ENCODE measurements at regions not wholly inside any gene's neighbourhood (a gene's known extent, or its start where the extent isn't known, plus 50 kb on each side); places are given as distances from the start of the nearest gene placed in this dataset.

DNA sequence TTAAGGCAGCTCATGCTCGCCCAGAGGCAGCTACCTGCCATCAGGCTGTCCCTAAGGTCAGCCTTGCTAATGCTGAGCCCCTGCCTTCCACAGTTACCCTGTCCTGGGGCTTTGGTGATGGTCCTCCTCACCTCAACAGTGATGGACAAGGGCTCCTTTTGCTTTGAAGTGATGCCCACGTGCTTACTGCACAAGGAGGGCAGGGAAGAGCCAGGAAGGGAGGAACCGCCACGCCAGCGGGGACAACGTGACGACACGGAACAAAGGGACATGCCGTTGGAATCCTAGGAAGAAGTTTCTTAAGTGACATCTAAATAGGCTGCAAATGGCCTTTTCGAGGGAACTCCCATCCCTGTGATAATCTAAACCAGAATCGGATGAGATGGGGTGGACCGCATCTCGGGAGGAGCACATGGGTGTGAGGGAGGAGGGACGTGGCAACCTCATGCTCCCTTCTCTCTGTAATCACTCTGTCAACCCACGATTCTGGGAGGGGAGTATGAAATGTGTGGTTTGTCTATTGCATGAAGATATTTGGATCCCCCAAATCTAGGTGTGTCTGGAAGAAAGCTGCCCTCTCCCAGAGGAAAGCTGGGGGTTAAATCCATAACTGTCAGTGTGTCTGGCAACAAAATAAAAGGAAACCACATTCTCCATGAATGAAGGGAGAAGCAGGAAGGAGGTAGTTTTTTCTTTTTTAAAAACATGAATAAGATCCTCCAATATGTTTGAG is 110.9 kb upstream of the IRF2BP2 start:
- Histone ChIP-seq H3K9ac (ENCODE audit: insufficient read depth, low read length, poor library complexity, severe bottlenecking) (no peak overlapping the region), H3K4me2 (replicated peaks; ENCODE audit: extremely low read depth, low read length, poor library complexity, severe bottlenecking) (no peak overlapping the region), H4K20me1 (ENCODE audit: insufficient read depth, low read length) (no peaks in the 10 kb centered on the region), H3K79me2 (ENCODE audit: insufficient read depth, low read length) (peaks cover 3% of the 10 kb centered on the region), H3K4me1 (ENCODE audit: control insufficient read depth in 1 of 2, insufficient read depth in 2 of 2, low read length in 2 of 2) (peaks cover 69 to 71% of the 10 kb centered on the region in 2 donors), H3K9me3 (replicated peaks in 1 of 2; ENCODE audit: control insufficient read depth in 1 of 2, insufficient read depth in 1 of 2, low read length in 2 of 2) (no peaks in the 10 kb centered on the region), H3K4me3 (replicated peaks in 1 of 3; ENCODE audit: low read depth in 2 of 3, low read length in 3 of 3) (no peak overlapping the region), H3K27ac (ENCODE audit: low read depth in 1 of 2, low read length in 2 of 2) (no peak overlapping the region), H2AFZ (ENCODE audit: insufficient read depth, low read depth, low read length, poor library complexity, severe bottlenecking) (no peak overlapping the region), H3K27me3 (ENCODE audit: control insufficient read depth in 2 of 2, insufficient read depth in 2 of 2, low read length in 2 of 2) (no peaks in the 10 kb centered on the region), H3K36me3 (replicated peaks in 1 of 2; ENCODE audit: control insufficient read depth in 1 of 2, insufficient read depth in 2 of 2, low read length in 2 of 2) (no peaks in the 10 kb centered on the region)
- peaks cover 77% of the 10 kb centered on the region for H3K4me1 Mint-ChIP-seq
- WGBS (ENCODE audit: insufficient coverage): 87% methylated on average over 8 of the region's 15 CpGs
- TF ChIP-seq, protein P1, sequence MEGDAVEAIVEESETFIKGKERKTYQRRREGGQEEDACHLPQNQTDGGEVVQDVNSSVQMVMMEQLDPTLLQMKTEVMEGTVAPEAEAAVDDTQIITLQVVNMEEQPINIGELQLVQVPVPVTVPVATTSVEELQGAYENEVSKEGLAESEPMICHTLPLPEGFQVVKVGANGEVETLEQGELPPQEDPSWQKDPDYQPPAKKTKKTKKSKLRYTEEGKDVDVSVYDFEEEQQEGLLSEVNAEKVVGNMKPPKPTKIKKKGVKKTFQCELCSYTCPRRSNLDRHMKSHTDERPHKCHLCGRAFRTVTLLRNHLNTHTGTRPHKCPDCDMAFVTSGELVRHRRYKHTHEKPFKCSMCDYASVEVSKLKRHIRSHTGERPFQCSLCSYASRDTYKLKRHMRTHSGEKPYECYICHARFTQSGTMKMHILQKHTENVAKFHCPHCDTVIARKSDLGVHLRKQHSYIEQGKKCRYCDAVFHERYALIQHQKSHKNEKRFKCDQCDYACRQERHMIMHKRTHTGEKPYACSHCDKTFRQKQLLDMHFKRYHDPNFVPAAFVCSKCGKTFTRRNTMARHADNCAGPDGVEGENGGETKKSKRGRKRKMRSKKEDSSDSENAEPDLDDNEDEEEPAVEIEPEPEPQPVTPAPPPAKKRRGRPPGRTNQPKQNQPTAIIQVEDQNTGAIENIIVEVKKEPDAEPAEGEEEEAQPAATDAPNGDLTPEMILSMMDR (IDR thresholded peaks at IDR 0.05): no peak
- H3K27me3 Mint-ChIP-seq (ENCODE audit: low read depth in 3 of 3): peaks cover 0 to 6% (median 2%) of the 10 kb centered on the region in 3 donors
- intact Hi-C loops (cut with micrococcal nuclease): loop anchor here (5.0 to 10.0 kb wide), 6 partner anchors 39 to 354 kb away; partner anchors contain the start of gene IRF2BP2 (in 1 of the 2)
- peaks cover 1 to 3% of the 10 kb centered on the region in 2 donors for H3K36me3 Mint-ChIP-seq
- no peaks in the 10 kb centered on the region for H3K9me3 Mint-ChIP-seq
- peak overlapping the region in 5 of 7 donors; percentile 54 to 71 (median 63) for H3K27ac Mint-ChIP-seq
- no peak overlapping the region for H3K4me3 Mint-ChIP-seq
- DNase-seq: no peak

DNA sequence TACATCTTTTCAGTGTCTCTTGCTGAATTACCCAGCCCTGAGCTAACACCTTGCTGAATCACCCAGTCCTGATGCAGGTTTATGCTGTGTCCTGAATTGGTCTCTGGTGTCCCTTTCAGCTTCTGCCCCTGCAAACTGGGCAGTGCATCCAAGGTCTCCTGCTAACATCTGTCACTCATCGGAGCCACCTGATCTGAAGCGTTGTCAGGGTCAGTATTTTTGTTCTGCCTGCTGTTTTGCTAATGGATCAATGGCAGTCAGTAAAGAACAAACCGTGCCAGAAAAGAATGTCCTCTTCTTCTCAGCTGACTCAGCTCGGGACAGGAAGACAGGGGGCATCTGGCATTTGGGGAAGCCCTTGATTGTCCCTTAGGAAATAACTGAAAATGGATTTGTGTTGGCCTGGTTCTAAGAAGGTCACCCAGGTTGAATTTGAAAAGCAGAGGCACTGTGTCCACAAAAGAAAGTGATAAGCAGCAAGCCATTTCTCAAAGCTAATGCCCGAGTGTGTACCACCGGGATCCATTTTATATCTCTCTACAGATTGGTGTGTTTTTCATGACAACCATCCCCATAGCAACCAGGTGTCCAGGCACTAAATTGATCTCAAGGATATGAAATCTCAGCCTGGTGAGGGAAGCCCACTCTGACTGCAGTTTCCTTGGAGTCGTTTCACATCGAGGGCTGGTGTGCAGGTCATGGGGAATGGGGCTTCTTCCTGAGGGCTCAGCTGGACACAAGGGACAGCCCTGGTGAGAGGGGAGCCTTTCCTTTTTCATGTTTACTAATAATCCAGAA is 109.7 kb upstream of the IRF2BP2 start:
- H3K4me1 ChIP-seq (ENCODE audit: control insufficient read depth in 1 of 2, insufficient read depth in 2 of 2, low read length in 2 of 2): peaks cover 57 to 58% of the 10 kb centered on the region in 2 donors
- intact Hi-C loops (cut with micrococcal nuclease): loop anchor here (5.0 to 10.0 kb wide), 6 partner anchors 37 to 355 kb away; partner anchors contain the start of gene IRF2BP2 (in 1 of the 2)

More for the DNA sequence above, 109.7 kb upstream of the IRF2BP2 start:
- H3K27me3 Mint-ChIP-seq (ENCODE audit: low read depth in 3 of 3): peaks cover 0 to 6% (median 2%) of the 10 kb centered on the region in 3 donors
- H3K4me1 Mint-ChIP-seq: peaks cover 65% of the 10 kb centered on the region
- peak in 1 of 3 donors; percentile 31 for DNase-seq
- no peaks in the 10 kb centered on the region for H3K36me3 Mint-ChIP-seq
- Histone ChIP-seq H3K36me3 (replicated peaks in 1 of 2; ENCODE audit: control insufficient read depth in 1 of 2, insufficient read depth in 2 of 2, low read length in 2 of 2) (no peaks in the 10 kb centered on the region), H3K79me2 (ENCODE audit: insufficient read depth, low read length) (no peaks in the 10 kb centered on the region), H2AFZ (ENCODE audit: insufficient read depth, low read depth, low read length, poor library complexity, severe bottlenecking) (no peak overlapping the region), H3K4me2 (replicated peaks; ENCODE audit: extremely low read depth, low read length, poor library complexity, severe bottlenecking) (no peak overlapping the region), H3K9ac (ENCODE audit: insufficient read depth, low read length, poor library complexity, severe bottlenecking) (no peak overlapping the region), H3K4me3 (replicated peaks in 1 of 3; ENCODE audit: low read depth in 2 of 3, low read length in 3 of 3) (no peak overlapping the region), H3K27me3 (ENCODE audit: control insufficient read depth in 2 of 2, insufficient read depth in 2 of 2, low read length in 2 of 2) (no peaks in the 10 kb centered on the region), H4K20me1 (ENCODE audit: insufficient read depth, low read length) (no peaks in the 10 kb centered on the region), H3K27ac (ENCODE audit: low read depth in 1 of 2, low read length in 2 of 2) (no peak overlapping the region), H3K9me3 (replicated peaks in 1 of 2; ENCODE audit: control insufficient read depth in 1 of 2, insufficient read depth in 1 of 2, low read length in 2 of 2) (no peaks in the 10 kb centered on the region)
- TF ChIP-seq, protein P1 (IDR thresholded peaks at IDR 0.05): no peak
- 65% methylated on average over 6 of the region's 8 CpGs for WGBS (ENCODE audit: insufficient coverage)
- no peaks in the 10 kb centered on the region for H3K9me3 Mint-ChIP-seq
- no peak overlapping the region for H3K4me3 Mint-ChIP-seq
- peak overlapping the region in 1 of 7 donors; percentile 71 for H3K27ac Mint-ChIP-seq

Data from CD14-positive monocyte (primary cell).